ENCODE measurements at regions not wholly inside any gene's neighbourhood (a gene's known extent, or its start where the extent isn't known, plus 50 kb on each side); places are given as distances from the start of the nearest gene placed in this dataset.
A peak's percentile ranks its signal among the peaks of the same experiment; 100 is the strongest.

- no peak for TF ChIP-seq CTCF (IDR thresholded peaks at IDR 0.05; ENCODE audit: unreplicated experiment in 3 of 3)
- peak overlapping the region; percentile 27 to 54 (median 41) for H3K27ac Mint-ChIP-seq
- H3K36me3 Mint-ChIP-seq (ENCODE audit: low read depth) = no peaks in the 10 kb centered on the region
- H3K27me3 Mint-ChIP-seq (ENCODE audit: low read depth) = no peaks in the 10 kb centered on the region
- peaks cover 25% of the 10 kb centered on the region for H3K4me1 Mint-ChIP-seq
- no peak overlapping the region for H3K4me3 Mint-ChIP-seq
- H3K9me3 Mint-ChIP-seq = peaks cover 5% of the 10 kb centered on the region
Measured at GRCh38 chr11:116388146-116388545, 384.6 kb downstream of the BUD13 start.

- Mint-ChIP-seq H3K9me3 (peaks cover 3% of the 10 kb centered on the region), H3K4me1 (peaks cover 25% of the 10 kb centered on the region), H3K27ac (peak overlapping the region; percentile 27 to 54 (median 41)), H3K27me3 (ENCODE audit: low read depth) (no peaks in the 10 kb centered on the region), H3K36me3 (ENCODE audit: low read depth) (no peaks in the 10 kb centered on the region), H3K4me3 (no peak overlapping the region)
- no peak for TF ChIP-seq CTCF (IDR thresholded peaks at IDR 0.05; ENCODE audit: unreplicated experiment in 3 of 3)
Measured at GRCh38 chr11:116387641-116388040, 385.1 kb downstream of the BUD13 start.

DNA sequence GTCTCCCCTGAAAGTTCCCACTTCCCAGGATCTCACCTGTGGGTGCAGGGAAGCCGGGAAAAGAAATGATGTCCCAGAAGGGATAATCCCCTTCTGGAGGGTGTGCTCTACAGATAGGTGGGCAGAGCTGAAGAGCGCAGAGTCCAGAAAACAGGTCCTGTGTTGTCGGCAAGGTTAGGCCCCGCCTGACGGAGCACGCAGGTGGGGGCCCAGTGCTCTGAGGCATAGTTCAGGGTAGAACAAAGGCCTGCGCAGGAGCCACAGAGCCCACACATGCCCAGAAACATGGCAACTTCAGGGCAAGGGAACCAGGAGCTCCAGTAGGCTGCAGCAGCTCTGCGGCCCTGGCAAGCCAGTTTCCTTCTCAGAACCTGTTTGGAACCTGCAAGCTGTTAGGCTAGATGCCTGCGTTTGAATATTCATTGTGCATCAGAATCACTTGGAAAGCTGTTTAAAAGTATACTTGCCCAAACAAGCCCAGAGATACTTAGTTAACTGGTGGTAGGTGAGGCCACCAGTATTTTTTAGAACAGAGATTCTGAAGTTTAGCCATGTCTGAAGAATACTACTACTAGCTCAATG lies 386.6 kb downstream of the BUD13 start:
- peaks cover 5% of the 10 kb centered on the region for H3K27me3 Mint-ChIP-seq (ENCODE audit: low read depth)
- TF ChIP-seq CTCF (IDR thresholded peaks at IDR 0.05; ENCODE audit: unreplicated experiment in 3 of 3) = no peak
- no peaks in the 10 kb centered on the region for H3K36me3 Mint-ChIP-seq (ENCODE audit: low read depth)
- no peak overlapping the region for H3K4me3 Mint-ChIP-seq
- H3K9me3 Mint-ChIP-seq = no peaks in the 10 kb centered on the region
- H3K4me1 Mint-ChIP-seq = peaks cover 23% of the 10 kb centered on the region
- no peak overlapping the region for H3K27ac Mint-ChIP-seq

DNA sequence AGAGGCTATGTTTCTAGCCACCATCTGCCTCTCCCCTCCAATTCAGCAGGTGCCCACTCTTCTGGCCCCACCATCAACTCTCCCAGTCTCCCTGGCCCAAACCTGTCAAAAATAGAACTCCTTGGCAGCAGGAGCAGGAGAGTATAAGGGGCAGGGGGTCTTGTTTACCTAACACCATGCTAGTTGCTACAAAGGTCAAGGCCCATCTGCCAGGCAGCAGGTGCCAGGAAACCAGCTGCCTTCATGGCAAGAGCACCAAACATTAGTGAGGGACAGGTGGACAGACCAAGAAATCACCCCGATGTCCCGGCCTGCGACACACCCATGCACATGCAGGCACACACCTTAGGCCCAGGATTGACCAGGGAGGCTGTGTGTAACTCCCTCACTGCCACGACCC lies 387.9 kb downstream of the BUD13 start:
- H3K27me3 Mint-ChIP-seq (ENCODE audit: low read depth) = peaks cover 9% of the 10 kb centered on the region
- no peaks in the 10 kb centered on the region for H3K9me3 Mint-ChIP-seq
- no peak overlapping the region for H3K4me3 Mint-ChIP-seq
- peaks cover 17% of the 10 kb centered on the region for H3K4me1 Mint-ChIP-seq
- TF ChIP-seq CTCF (IDR thresholded peaks at IDR 0.05; ENCODE audit: unreplicated experiment in 3 of 3) = no peak
- H3K36me3 Mint-ChIP-seq (ENCODE audit: low read depth) = no peaks in the 10 kb centered on the region
- H3K27ac Mint-ChIP-seq = no peak overlapping the region

GRCh38 chr11:116384407-116384806 lies 388.4 kb downstream of the BUD13 start:
- Mint-ChIP-seq H3K4me3 (no peak overlapping the region), H3K9me3 (no peaks in the 10 kb centered on the region), H3K27me3 (ENCODE audit: low read depth) (peaks cover 9% of the 10 kb centered on the region), H3K36me3 (ENCODE audit: low read depth) (no peaks in the 10 kb centered on the region), H3K4me1 (peaks cover 17% of the 10 kb centered on the region), H3K27ac (no peak overlapping the region)
- no peak for TF ChIP-seq CTCF (IDR thresholded peaks at IDR 0.05; ENCODE audit: unreplicated experiment in 3 of 3)

DNA sequence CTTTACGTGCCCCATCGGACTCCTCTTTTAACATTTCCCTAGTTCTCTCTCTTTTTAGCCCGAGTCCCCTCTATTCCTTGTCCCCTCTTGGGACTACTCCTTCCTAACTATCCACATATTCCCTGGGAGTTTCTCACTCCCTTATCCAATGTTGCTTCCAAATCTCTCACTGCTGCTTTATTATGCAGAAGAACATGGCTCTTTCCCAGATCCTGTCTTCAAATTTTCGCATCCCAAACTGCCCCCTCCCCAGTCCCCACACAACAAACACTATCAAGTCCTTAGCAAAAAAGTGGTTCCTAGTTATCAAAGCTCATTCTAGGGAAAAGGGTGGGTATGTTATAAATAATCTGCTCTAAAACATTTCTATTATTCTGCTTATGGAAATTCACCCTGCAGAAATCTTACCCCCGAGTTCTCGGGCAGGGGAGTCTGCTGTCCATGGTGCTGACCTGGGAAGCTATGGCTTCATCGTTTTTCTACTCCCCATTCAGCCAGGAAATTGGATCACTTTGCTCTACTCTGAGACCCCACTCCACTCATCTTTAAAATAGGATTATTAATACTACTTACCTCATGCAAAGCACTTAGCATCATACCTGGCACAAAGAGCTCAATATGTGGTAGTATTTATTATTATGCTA lies 393.5 kb downstream of the BUD13 start:
- peaks cover 9% of the 10 kb centered on the region for H3K27me3 Mint-ChIP-seq (ENCODE audit: low read depth)
- no peaks in the 10 kb centered on the region for H3K36me3 Mint-ChIP-seq (ENCODE audit: low read depth)
- H3K9me3 Mint-ChIP-seq = no peaks in the 10 kb centered on the region
- no peak for TF ChIP-seq CTCF (IDR thresholded peaks at IDR 0.05; ENCODE audit: unreplicated experiment in 3 of 3)
- H3K4me3 Mint-ChIP-seq = no peak overlapping the region
- no peak overlapping the region for H3K27ac Mint-ChIP-seq
- peaks cover 4% of the 10 kb centered on the region for H3K4me1 Mint-ChIP-seq
